GM12872 (cell line): ENCODE measurements at regions not wholly inside any gene's neighbourhood (a gene's known extent, or its start where the extent isn't known, plus 50 kb on each side); places are given as distances from the start of the nearest gene placed in this dataset.

Source experiments
- TF ChIP-seq, protein P1 (sequence below): IDR thresholded peaks from 3 replicates; pipeline ENCODE4 v1.5.1; 2011; ENCODE audit warnings: low read depth, mild to moderate bottlenecking, low read length, moderate library complexity; ENCODE audit not compliant: insufficient read depth

DNA sequence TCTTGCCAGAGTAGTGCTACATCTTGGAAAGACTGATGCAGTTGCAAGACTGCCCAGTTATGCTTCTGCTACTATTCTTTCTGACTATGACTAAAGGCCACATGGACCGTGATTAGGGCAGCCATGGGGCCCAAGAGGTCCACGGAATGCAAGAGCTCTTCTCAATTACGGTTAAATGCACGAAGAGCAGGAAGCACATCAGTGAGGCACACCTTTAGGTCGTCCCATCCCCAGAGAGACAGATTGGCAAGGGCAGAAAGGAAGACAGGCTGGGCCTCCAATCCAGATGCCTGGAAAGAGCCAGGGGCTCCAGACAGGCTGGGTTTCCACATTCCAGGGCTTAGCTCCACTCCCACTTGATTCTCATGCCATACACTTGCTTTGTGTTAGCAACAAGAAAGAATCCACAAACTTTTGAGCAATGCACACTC is 132.3 kb upstream of the SLIT3 start:
- TF ChIP-seq, protein P1, sequence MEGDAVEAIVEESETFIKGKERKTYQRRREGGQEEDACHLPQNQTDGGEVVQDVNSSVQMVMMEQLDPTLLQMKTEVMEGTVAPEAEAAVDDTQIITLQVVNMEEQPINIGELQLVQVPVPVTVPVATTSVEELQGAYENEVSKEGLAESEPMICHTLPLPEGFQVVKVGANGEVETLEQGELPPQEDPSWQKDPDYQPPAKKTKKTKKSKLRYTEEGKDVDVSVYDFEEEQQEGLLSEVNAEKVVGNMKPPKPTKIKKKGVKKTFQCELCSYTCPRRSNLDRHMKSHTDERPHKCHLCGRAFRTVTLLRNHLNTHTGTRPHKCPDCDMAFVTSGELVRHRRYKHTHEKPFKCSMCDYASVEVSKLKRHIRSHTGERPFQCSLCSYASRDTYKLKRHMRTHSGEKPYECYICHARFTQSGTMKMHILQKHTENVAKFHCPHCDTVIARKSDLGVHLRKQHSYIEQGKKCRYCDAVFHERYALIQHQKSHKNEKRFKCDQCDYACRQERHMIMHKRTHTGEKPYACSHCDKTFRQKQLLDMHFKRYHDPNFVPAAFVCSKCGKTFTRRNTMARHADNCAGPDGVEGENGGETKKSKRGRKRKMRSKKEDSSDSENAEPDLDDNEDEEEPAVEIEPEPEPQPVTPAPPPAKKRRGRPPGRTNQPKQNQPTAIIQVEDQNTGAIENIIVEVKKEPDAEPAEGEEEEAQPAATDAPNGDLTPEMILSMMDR = no peak

DNA sequence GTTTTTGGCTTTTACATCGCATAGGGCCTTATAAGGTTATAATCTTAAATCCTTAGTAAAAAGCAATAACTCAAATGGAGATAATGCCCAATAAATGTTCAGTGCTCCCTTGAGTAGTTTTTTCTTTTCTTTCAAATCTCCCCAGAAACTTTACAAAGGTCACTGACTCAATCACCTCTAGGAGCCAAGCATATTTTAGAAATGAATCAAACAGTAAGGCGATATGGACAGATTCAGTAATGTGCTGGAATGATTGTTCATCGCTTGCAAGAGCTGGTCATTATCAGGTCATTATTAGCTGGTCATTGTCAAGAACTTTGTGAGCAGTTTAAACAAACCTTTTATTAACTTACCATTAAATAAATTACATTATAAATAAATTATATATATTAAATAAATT is 130.4 kb upstream of the SLIT3 start:
- TF ChIP-seq, protein P1 = no peak

DNA sequence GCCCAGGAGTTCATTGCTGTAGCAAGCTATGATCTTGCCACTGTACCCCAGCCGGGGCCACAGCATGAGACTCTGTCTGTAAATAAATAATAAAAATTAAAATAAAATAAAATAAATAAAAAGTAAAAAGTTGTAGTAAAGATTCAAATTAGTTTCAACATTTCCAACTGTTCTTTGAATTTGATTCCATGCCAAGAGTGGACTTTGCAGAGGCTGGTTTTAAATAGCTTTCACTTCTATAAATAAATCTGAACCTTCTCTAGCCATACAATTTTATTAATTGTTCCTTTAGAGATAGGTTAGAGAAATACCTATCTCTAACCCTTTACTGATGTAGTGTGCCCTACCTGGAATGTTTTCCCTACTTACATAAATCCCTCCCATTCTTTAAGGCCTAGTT is 129.7 kb upstream of the SLIT3 start:
- TF ChIP-seq, protein P1 = no peak

DNA sequence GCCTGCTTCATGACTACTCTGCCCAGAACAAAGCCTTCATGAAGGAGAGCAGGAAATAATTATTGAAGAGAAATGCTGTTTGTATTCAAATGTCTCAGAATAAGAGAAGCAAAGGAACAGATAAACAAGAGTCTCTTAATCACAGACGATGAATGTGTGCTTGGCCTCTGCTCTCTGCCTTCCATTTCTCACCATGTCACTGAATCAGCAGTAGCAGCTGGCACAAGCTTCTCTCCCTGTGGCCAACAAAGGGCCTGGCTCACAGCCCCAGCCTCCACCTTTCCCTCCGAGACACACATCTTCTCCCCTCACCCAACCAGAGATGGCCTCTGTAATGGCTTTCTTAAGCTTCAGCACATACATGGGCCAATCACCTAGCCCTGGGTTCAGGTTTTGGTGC is 128.1 kb upstream of the SLIT3 start:
- TF ChIP-seq, protein P1 = no peak

DNA sequence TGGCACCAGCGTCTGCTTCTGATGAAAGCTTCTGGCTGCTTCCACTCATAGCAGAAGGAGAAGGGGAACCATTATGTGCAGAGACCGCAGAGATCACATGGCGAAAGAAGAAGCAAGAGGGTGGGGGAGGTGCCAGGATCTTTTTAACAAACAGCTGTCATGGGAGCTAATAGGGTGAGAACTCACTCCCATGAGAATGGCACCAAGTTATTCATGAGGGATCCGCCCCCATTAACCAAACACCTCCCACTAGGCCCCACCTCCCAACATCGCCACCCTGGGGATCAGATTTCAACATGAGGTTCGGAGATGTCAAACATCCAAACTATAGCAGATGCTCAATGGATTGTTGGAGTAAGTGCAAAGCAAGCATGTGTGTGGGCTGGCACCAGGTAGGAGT is 125.8 kb upstream of the SLIT3 start:
- TF ChIP-seq, protein P1 = no peak

GRCh38 chr5:169424670-169425378 is 123.9 kb upstream of the SLIT3 start:
- TF ChIP-seq, protein P1 = no peak

GRCh38 chr5:169424279-169424655 is 123.3 kb upstream of the SLIT3 start:
- TF ChIP-seq, protein P1 = no peak
